Spleen (tissue), 11 donors: ENCODE measurements at regions not wholly inside any gene's neighbourhood (a gene's known extent, or its start where the extent isn't known, plus 50 kb on each side); places are given as distances from the start of the nearest gene placed in this dataset.

ENCODE experiments used
- DNase-seq: peaks from one replicate; pipeline ENCODE4 v3.0.0-alpha.2; 2020
- H3K27ac ChIP-seq, 8 donors: fragments of 200-600 bp; sonication (generic) in 7 of 8; 1 replicate in 4 of 8; 2 replicates in 4 of 8; pipeline versions ENCODE4 v1.5.0 to v1.8.0; 2016 to 2021; ENCODE audit warnings: inconsistent platforms in 4 of 8, mild to moderate bottlenecking in 4 of 8, moderate library complexity in 1 of 8
- H3K27me3 ChIP-seq, 7 donors: fragments of 200-600 bp; sonication (generic) in 6 of 7; replicated peaks in 1 of 7; 1 replicate in 4 of 7; 2 replicates in 3 of 7; pipeline versions ENCODE4 v1.5.0 to v1.8.0; 2016 to 2021; ENCODE audit warnings: inconsistent platforms in 3 of 7, mild to moderate bottlenecking in 1 of 7
- H3K36me3 ChIP-seq, 6 donors: fragments of 200-600 bp; sonication (generic) in 5 of 6; 1 replicate in 4 of 6; 2 replicates in 2 of 6; pipeline versions ENCODE4 v1.5.0 to v1.8.0; 2016 to 2021; ENCODE audit warnings: inconsistent platforms in 2 of 6
- H3K4me1 ChIP-seq, 6 donors: fragments of 200-600 bp; sonication (generic) in 5 of 6; 1 replicate in 3 of 6; 2 replicates in 3 of 6; pipeline versions ENCODE4 v1.5.0 to v1.8.0; 2016 to 2021; ENCODE audit warnings: inconsistent platforms in 3 of 6
- H3K4me3 ChIP-seq, 8 donors: fragments of 200-600 bp; sonication (generic) in 7 of 8; 1 replicate in 4 of 8; 2 replicates in 4 of 8; pipeline versions ENCODE4 v1.5.0 to v1.8.0; 2016 to 2021; ENCODE audit warnings: inconsistent platforms in 4 of 8, mild to moderate bottlenecking in 4 of 8, moderate library complexity in 2 of 8
- H3K9me3 ChIP-seq, 8 donors: fragments of 200-600 bp; sonication (generic) in 7 of 8; 1 replicate in 4 of 8; 2 replicates in 4 of 8; pipeline versions ENCODE4 v1.5.0 to v1.8.0; 2016 to 2021; ENCODE audit warnings: inconsistent platforms in 4 of 8
- CTCF ChIP-seq, 11 experiments: fragments of 200-600 bp in 7 of 11; fragments of 450-650 bp in 4 of 11; sonication (generic) in 4 of 11; IDR thresholded peaks in 8 of 11; conservative IDR thresholded peaks in 3 of 11; 1 replicate in 7 of 11; 2 replicates in 4 of 11; pipeline versions ENCODE4 v1.4.0 to v1.8.0; 2016 to 2021; ENCODE audit warnings: antibody characterized with exemption in 11 of 11, inconsistent platforms in 4 of 11, mild to moderate bottlenecking in 1 of 11
- POLR2A ChIP-seq, 3 donors: fragments of 450-650 bp; IDR thresholded peaks; one replicate each; pipeline ENCODE4 v1.5.1; 2017; ENCODE audit warnings: antibody characterized with exemption in 3 of 3, mild to moderate bottlenecking in 1 of 3
- POLR2AphosphoS5 ChIP-seq, 3 donors: sonication (generic); formaldehyde crosslinking; IDR thresholded peaks; one replicate each; pipeline ENCODE4 v1.5.1; 2017; ENCODE audit warnings: antibody characterized with exemption in 3 of 3
- WGBS, 5 donors: extraction: QIAGEN DNeasy Blood & Tissue Kit in 3 of 5; methylation state at CpG; one replicate each; pipeline versions ENCODE4 v1.1.5 to v1.1.7; 2013 to 2018; 5-methylcytosine and 5-hydroxymethylcytosine counted together
- intact Hi-C: fragments of 100-400 bp; cut with DNase I; formaldehyde crosslinking; loops from one replicate; pipeline ENCODE4 v1.15.0; 2023; ENCODE audit warnings: low total_unique reads
- donor health status: healthy with polysubstance abuse.
- donor health status: DM: no; HTN: no; CAD: no; lungs with moderate emphysema.
- donor health status: DM: no; HTN: no; CAD: no.
- donor health status: Bipolar disorder and iron deficiency.
- donor health status: healthy.
- donor health status: DM: no; HTN: no; CAD: no.
- donor health status: DM: yes; HTN: yes; CAD: no.

DNA sequence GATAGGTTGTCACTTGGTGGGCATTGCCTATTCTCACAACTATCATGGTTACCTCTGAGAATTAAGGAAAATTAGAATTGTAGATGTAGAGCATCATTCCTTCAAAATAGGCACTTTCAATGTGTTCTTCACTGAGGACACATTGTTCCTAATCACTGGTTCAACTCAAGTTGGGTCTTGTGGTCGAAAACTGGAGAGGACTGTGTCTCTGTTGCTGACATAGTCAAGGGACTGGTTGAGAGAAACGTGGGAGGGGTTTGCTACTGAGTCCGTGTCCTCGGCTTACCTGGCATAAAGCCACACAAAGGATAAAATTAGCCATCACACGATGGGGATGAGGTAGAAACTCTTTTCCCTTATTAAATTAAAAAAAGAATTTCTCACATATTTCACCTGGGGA lies 205.9 kb upstream of the CD180 start:
- Histone ChIP-seq H3K27ac (no peak overlapping the region), H3K4me3 (no peak overlapping the region), H3K4me1 (peaks cover 0 to 3% (median 0%) of the 10 kb centered on the region in 6 donors), H3K27me3 (no peaks in the 10 kb centered on the region), H3K36me3 (no peaks in the 10 kb centered on the region), H3K9me3 (no peaks in the 10 kb centered on the region)
- intact Hi-C loops: no loop called here
- no peak for DNase-seq
- 81 to 88% (median 85%) methylated on average over 5 of the region's 5 CpGs for WGBS, 5 donors
- TF ChIP-seq POLR2AphosphoS5 (IDR thresholded peaks at IDR 0.05) (no peak), CTCF (IDR thresholded peaks at IDR 0.05 in 8 of 11, conservative IDR thresholded peaks at IDR 0.05 in 3 of 11) (no peak), POLR2A (IDR thresholded peaks at IDR 0.05) (no peak)

DNA sequence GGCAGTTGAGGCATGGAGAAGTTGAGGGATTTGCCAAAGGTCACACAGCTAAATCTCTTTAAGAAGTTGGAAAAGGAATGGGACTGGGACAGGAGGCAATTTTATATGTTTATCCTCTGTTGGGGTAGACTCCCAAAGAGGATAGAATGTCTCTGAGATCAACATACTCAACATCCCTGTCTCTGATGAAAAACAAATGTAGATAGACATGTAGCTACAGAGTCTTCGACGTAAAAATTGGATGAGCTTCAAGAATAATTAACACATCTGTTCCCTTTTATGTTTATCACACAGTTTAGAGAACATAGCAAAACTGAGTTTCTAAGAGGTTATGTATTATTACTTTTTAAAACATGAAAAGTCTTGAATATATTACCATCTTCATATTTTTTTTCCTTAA lies 204.6 kb upstream of the CD180 start:
- WGBS, 5 donors: 71 to 88% (median 86%) methylated on average over 2 of the region's 2 CpGs
- H3K4me3 ChIP-seq: no peak overlapping the region
- no peak for DNase-seq
- intact Hi-C loops: no loop called here
- no peak overlapping the region for H3K27ac ChIP-seq
- no peaks in the 10 kb centered on the region for H3K36me3 ChIP-seq
- no peaks in the 10 kb centered on the region for H3K4me1 ChIP-seq
- no peak for TF ChIP-seq CTCF (IDR thresholded peaks at IDR 0.05 in 8 of 11, conservative IDR thresholded peaks at IDR 0.05 in 3 of 11)
- no peak for TF ChIP-seq POLR2AphosphoS5 (IDR thresholded peaks at IDR 0.05)
- no peak for TF ChIP-seq POLR2A (IDR thresholded peaks at IDR 0.05)
- H3K27me3 ChIP-seq: no peaks in the 10 kb centered on the region
- H3K9me3 ChIP-seq: no peaks in the 10 kb centered on the region

DNA sequence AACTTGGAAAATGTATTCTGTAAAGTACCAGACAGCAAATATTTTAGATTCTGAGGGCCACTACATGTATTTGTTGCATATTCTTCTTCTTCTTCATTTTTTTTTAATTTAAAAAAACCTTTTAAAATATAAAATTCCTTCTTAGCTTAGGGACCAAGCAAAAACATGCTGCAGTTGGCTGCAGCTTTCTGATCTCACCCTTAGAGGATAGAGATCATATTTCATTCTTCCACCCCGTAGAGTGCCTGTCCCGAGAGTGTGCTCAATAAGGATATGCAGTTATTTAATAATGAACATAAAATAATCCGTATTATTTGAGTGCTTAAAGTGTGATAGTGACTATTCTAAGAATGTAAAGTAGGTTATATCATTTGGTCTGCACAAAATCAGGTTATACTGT lies 204.2 kb upstream of the CD180 start:
- H3K9me3 ChIP-seq: no peaks in the 10 kb centered on the region
- H3K27ac ChIP-seq: no peak overlapping the region
- WGBS, 5 donors: 77 to 91% (median 87%) methylated on average over 3 of the region's 3 CpGs
- no peaks in the 10 kb centered on the region for H3K4me1 ChIP-seq
- no peaks in the 10 kb centered on the region for H3K36me3 ChIP-seq
- no peak for TF ChIP-seq CTCF (IDR thresholded peaks at IDR 0.05 in 8 of 11, conservative IDR thresholded peaks at IDR 0.05 in 3 of 11)
- TF ChIP-seq POLR2A (IDR thresholded peaks at IDR 0.05): no peak
- no peak for TF ChIP-seq POLR2AphosphoS5 (IDR thresholded peaks at IDR 0.05)
- no peak overlapping the region for H3K4me3 ChIP-seq
- H3K27me3 ChIP-seq: no peaks in the 10 kb centered on the region
- intact Hi-C loops: no loop called here
- no peak for DNase-seq

DNA sequence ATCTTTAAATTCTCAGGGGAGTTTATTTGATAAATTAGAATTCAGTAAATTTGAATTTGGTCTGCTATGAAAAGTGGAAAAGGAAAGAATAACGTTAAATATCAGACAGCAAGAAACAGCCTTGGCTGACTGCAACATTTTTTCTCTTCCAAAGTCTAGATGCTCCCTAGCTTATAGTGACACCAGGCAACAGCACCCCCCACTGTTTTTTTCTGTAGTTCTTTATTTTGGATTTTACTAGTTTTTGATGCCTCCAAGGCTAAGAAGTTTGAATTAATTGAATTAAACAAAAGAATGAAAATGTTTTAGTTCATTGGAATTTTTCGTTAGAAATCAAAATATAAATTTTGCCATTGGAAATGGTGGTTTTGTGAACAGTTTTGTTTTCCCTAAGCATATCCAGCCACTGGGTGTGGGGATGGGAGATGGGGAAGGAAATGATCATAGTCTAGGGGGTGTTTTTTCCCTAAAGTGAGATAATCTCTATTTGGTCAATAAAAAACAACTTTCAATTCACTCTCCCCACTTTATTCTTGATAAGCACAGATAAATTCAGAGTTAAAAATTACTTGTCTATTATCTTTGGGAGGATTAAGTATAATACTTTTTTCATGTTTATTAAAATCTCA lies 199.3 kb upstream of the CD180 start:
- H3K36me3 ChIP-seq: no peaks in the 10 kb centered on the region
- no peak for TF ChIP-seq CTCF (IDR thresholded peaks at IDR 0.05 in 8 of 11, conservative IDR thresholded peaks at IDR 0.05 in 3 of 11)
- TF ChIP-seq POLR2AphosphoS5 (IDR thresholded peaks at IDR 0.05): no peak
- TF ChIP-seq POLR2A (IDR thresholded peaks at IDR 0.05): no peak
- H3K27me3 ChIP-seq: no peaks in the 10 kb centered on the region
- H3K9me3 ChIP-seq: no peaks in the 10 kb centered on the region
- WGBS, 5 donors: 51 to 68% (median 59%) methylated on average over 2 of the region's 2 CpGs
- no peaks in the 10 kb centered on the region for H3K4me1 ChIP-seq
- H3K4me3 ChIP-seq: no peak overlapping the region
- no peak overlapping the region for H3K27ac ChIP-seq
- DNase-seq: no peak
- intact Hi-C loops: no loop called here
